ENCODE measurements at regions not wholly inside any gene's neighbourhood (a gene's known extent, or its start where the extent isn't known, plus 50 kb on each side); places are given as distances from the start of the nearest gene placed in this dataset.

DNA sequence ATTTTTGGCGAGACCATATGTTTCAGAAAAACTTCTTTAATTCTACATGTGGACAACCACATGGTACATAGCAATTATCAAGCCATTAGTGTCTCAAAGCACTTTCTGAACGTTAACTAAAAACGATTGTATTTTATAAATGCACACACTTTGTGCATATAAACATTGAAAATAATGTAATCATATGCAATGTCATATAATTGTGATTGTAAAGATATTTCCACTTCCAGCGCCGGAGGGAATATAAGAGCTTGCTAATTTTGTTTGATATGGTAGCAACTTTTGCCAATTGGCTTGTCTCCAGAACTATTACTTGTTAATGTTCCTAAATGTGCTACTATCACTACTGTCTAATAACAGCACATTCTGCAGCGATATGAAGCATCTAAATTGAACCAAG lies 162.3 kb upstream of the SMIM31 start:
- Mint-ChIP-seq H3K27me3 (ENCODE audit: low read depth) (no peaks in the 10 kb centered on the region), H3K4me3 (no peak overlapping the region), H3K36me3 (peaks cover 5% of the 10 kb centered on the region), H3K27ac (no peak overlapping the region), H3K9me3 (peaks cover 8% of the 10 kb centered on the region), H3K4me1 (peaks cover 5% of the 10 kb centered on the region)
- ChIA-PET POLR2A (no interaction called here), CTCF (no interaction called here)
- ATAC-seq = no peak
- DNase-seq (ENCODE audit: low spot score) = no peak
- TF ChIP-seq ETV6 (CRISPR knock-in tag; IDR thresholded peaks at IDR 0.05) (no peak), ZNF138 (CRISPR knock-in tag; conservative IDR thresholded peaks at IDR 0.05) (no peak), ESRRA (CRISPR knock-in tag; IDR thresholded peaks at IDR 0.05; ENCODE audit: borderline replicate concordance) (no peak), GTF2I (CRISPR knock-in tag; conservative IDR thresholded peaks at IDR 0.05) (no peak), ZNF396 (CRISPR knock-in tag; IDR thresholded peaks at IDR 0.05; ENCODE audit: borderline replicate concordance) (no peak), ZNF416 (CRISPR knock-in tag; IDR thresholded peaks at IDR 0.05) (no peak), TCF7 (CRISPR knock-in tag; IDR thresholded peaks at IDR 0.05; ENCODE audit: low read depth) (no peak), ZNF263 (CRISPR knock-in tag; IDR thresholded peaks at IDR 0.05; ENCODE audit: low read depth) (no peak), ZNF121 (CRISPR knock-in tag; IDR thresholded peaks at IDR 0.05) (no peak), GABPB1 (CRISPR knock-in tag; IDR thresholded peaks at IDR 0.05) (no peak), TEAD4 (CRISPR knock-in tag; IDR thresholded peaks at IDR 0.05) (no peak), NFE2L1 (CRISPR knock-in tag; IDR thresholded peaks at IDR 0.05) (no peak), ATF1 (CRISPR knock-in tag; IDR thresholded peaks at IDR 0.05) (no peak)
- TF ChIP-seq, protein P1, sequence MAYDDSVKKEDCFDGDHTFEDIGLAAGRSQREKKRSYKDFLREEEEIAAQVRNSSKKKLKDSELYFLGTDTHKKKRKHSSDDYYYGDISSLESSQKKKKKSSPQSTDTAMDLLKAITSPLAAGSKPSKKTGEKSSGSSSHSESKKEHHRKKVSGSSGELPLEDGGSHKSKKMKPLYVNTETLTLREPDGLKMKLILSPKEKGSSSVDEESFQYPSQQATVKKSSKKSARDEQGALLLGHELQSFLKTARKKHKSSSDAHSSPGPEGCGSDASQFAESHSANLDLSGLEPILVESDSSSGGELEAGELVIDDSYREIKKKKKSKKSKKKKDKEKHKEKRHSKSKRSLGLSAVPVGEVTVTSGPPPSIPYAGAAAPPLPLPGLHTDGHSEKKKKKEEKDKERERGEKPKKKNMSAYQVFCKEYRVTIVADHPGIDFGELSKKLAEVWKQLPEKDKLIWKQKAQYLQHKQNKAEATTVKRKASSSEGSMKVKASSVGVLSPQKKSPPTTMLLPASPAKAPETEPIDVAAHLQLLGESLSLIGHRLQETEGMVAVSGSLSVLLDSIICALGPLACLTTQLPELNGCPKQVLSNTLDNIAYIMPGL (CRISPR knock-in tag; IDR thresholded peaks at IDR 0.05) = no peak
- TF ChIP-seq, protein P2, sequence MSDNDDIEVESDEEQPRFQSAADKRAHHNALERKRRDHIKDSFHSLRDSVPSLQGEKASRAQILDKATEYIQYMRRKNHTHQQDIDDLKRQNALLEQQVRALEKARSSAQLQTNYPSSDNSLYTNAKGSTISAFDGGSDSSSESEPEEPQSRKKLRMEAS (CRISPR knock-in tag; IDR thresholded peaks at IDR 0.05) = no peak
- TF ChIP-seq, protein P3, sequence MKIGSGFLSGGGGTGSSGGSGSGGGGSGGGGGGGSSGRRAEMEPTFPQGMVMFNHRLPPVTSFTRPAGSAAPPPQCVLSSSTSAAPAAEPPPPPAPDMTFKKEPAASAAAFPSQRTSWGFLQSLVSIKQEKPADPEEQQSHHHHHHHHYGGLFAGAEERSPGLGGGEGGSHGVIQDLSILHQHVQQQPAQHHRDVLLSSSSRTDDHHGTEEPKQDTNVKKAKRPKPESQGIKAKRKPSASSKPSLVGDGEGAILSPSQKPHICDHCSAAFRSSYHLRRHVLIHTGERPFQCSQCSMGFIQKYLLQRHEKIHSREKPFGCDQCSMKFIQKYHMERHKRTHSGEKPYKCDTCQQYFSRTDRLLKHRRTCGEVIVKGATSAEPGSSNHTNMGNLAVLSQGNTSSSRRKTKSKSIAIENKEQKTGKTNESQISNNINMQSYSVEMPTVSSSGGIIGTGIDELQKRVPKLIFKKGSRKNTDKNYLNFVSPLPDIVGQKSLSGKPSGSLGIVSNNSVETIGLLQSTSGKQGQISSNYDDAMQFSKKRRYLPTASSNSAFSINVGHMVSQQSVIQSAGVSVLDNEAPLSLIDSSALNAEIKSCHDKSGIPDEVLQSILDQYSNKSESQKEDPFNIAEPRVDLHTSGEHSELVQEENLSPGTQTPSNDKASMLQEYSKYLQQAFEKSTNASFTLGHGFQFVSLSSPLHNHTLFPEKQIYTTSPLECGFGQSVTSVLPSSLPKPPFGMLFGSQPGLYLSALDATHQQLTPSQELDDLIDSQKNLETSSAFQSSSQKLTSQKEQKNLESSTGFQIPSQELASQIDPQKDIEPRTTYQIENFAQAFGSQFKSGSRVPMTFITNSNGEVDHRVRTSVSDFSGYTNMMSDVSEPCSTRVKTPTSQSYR (CRISPR knock-in tag; IDR thresholded peaks at IDR 0.05) = no peak
- TF ChIP-seq, protein P4, sequence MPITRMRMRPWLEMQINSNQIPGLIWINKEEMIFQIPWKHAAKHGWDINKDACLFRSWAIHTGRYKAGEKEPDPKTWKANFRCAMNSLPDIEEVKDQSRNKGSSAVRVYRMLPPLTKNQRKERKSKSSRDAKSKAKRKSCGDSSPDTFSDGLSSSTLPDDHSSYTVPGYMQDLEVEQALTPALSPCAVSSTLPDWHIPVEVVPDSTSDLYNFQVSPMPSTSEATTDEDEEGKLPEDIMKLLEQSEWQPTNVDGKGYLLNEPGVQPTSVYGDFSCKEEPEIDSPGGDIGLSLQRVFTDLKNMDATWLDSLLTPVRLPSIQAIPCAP (CRISPR knock-in tag; IDR thresholded peaks at IDR 0.05) = no peak
- TF ChIP-seq, protein P5, sequence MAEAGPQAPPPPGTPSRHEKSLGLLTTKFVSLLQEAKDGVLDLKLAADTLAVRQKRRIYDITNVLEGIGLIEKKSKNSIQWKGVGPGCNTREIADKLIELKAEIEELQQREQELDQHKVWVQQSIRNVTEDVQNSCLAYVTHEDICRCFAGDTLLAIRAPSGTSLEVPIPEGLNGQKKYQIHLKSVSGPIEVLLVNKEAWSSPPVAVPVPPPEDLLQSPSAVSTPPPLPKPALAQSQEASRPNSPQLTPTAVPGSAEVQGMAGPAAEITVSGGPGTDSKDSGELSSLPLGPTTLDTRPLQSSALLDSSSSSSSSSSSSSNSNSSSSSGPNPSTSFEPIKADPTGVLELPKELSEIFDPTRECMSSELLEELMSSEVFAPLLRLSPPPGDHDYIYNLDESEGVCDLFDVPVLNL (CRISPR knock-in tag; IDR thresholded peaks at IDR 0.05; ENCODE audit: borderline replicate concordance, low read depth) = no peak
- TF ChIP-seq, protein P6, sequence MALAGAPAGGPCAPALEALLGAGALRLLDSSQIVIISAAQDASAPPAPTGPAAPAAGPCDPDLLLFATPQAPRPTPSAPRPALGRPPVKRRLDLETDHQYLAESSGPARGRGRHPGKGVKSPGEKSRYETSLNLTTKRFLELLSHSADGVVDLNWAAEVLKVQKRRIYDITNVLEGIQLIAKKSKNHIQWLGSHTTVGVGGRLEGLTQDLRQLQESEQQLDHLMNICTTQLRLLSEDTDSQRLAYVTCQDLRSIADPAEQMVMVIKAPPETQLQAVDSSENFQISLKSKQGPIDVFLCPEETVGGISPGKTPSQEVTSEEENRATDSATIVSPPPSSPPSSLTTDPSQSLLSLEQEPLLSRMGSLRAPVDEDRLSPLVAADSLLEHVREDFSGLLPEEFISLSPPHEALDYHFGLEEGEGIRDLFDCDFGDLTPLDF (CRISPR knock-in tag; IDR thresholded peaks at IDR 0.05) = no peak

DNA sequence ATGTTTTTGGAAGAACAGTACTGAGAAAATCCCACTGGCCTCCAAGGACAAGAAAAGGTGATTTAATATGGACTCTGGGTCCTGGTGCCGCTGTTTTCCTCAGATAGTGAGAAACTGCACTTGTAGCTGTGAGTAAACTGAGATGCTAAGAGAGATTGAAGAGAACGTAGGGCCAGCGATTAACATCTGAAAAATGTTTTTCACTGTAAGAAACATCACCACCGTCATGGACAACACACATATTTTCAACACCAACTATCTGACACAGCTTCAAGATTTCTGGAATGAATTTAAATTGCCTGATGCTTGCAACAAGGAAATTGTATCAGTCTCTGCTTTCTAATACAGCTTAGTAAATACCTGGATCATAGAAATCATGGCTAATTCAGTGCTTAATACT lies 158.2 kb upstream of the SMIM31 start:
- H3K9me3 Mint-ChIP-seq = peaks cover 2% of the 10 kb centered on the region; the same call in 1 of the 2 replicates
- no peak for DNase-seq (ENCODE audit: low spot score)
- no peak for ATAC-seq
- peaks cover 10% of the 10 kb centered on the region for H3K4me1 Mint-ChIP-seq
- no peaks in the 10 kb centered on the region for H3K36me3 Mint-ChIP-seq
- H3K4me3 Mint-ChIP-seq = no peak overlapping the region
- H3K27me3 Mint-ChIP-seq (ENCODE audit: low read depth) = no peaks in the 10 kb centered on the region
- ChIA-PET CTCF (no interaction called here), POLR2A (interaction anchor here (0.6 kb wide), 1 partner anchor 10 kb away, joined by 4 read pairs; no protein-coding TSS in a partner anchor)
- H3K27ac Mint-ChIP-seq = no peak overlapping the region
- no peak for TF ChIP-seq NFE2L1 (CRISPR knock-in tag; IDR thresholded peaks at IDR 0.05)
- TF ChIP-seq, protein P7, sequence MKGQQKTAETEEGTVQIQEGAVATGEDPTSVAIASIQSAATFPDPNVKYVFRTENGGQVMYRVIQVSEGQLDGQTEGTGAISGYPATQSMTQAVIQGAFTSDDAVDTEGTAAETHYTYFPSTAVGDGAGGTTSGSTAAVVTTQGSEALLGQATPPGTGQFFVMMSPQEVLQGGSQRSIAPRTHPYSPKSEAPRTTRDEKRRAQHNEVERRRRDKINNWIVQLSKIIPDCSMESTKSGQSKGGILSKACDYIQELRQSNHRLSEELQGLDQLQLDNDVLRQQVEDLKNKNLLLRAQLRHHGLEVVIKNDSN (CRISPR knock-in tag; IDR thresholded peaks at IDR 0.05) = no peak
- no peak for TF ChIP-seq SMAD3 (CRISPR knock-in tag; IDR thresholded peaks at IDR 0.05; ENCODE audit: borderline replicate concordance)
- TF ChIP-seq, protein P8, sequence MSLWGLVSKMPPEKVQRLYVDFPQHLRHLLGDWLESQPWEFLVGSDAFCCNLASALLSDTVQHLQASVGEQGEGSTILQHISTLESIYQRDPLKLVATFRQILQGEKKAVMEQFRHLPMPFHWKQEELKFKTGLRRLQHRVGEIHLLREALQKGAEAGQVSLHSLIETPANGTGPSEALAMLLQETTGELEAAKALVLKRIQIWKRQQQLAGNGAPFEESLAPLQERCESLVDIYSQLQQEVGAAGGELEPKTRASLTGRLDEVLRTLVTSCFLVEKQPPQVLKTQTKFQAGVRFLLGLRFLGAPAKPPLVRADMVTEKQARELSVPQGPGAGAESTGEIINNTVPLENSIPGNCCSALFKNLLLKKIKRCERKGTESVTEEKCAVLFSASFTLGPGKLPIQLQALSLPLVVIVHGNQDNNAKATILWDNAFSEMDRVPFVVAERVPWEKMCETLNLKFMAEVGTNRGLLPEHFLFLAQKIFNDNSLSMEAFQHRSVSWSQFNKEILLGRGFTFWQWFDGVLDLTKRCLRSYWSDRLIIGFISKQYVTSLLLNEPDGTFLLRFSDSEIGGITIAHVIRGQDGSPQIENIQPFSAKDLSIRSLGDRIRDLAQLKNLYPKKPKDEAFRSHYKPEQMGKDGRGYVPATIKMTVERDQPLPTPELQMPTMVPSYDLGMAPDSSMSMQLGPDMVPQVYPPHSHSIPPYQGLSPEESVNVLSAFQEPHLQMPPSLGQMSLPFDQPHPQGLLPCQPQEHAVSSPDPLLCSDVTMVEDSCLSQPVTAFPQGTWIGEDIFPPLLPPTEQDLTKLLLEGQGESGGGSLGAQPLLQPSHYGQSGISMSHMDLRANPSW (CRISPR knock-in tag; conservative IDR thresholded peaks at IDR 0.05; ENCODE audit: low read depth) = no peak
- no peak for TF ChIP-seq ELF4 (CRISPR knock-in tag; IDR thresholded peaks at IDR 0.05; ENCODE audit: low read depth)
- TF ChIP-seq RORB (CRISPR knock-in tag; IDR thresholded peaks at IDR 0.05) = no peak
- TF ChIP-seq TEAD4 (CRISPR knock-in tag; IDR thresholded peaks at IDR 0.05) = no peak
- no peak for TF ChIP-seq ZNF138 (CRISPR knock-in tag; conservative IDR thresholded peaks at IDR 0.05)

Measured in WTC11 (cell line).